Activated CD4-positive, alpha-beta T cell treated with anti-CD3 and anti-CD28 coated beads, Interleukin-2, amount 50 U/mL, for 16 hours (primary cell): ENCODE measurements at regions not wholly inside any gene's neighbourhood (a gene's known extent, or its start where the extent isn't known, plus 50 kb on each side); places are given as distances from the start of the nearest gene placed in this dataset.
A peak's percentile ranks its signal among the peaks of the same experiment; 100 is the strongest.

Experiments used
- DNase-seq: peaks from one replicate; pipeline ENCODE4 v3.0.0-alpha.2; 2020

DNA sequence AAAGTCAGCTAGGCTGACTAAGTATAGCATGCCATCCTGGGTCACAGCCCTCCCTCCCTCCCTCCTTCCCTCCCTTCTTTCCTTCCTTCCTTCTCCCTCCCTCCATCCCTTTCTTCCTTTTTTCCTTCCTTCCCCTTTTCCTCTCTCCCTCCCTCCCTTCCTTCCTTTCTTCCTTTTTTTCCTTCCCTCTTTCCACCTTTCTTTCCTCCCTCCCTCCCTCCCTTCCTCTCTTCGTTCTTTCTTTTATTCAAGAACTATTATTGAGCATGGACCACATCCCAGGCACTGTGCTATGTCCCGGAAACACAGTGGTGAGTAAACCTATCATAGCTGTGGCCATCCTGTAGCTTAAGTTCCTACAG, 106.2 kb upstream of the BACH2 start:
- DNase-seq, result no peak

DNA sequence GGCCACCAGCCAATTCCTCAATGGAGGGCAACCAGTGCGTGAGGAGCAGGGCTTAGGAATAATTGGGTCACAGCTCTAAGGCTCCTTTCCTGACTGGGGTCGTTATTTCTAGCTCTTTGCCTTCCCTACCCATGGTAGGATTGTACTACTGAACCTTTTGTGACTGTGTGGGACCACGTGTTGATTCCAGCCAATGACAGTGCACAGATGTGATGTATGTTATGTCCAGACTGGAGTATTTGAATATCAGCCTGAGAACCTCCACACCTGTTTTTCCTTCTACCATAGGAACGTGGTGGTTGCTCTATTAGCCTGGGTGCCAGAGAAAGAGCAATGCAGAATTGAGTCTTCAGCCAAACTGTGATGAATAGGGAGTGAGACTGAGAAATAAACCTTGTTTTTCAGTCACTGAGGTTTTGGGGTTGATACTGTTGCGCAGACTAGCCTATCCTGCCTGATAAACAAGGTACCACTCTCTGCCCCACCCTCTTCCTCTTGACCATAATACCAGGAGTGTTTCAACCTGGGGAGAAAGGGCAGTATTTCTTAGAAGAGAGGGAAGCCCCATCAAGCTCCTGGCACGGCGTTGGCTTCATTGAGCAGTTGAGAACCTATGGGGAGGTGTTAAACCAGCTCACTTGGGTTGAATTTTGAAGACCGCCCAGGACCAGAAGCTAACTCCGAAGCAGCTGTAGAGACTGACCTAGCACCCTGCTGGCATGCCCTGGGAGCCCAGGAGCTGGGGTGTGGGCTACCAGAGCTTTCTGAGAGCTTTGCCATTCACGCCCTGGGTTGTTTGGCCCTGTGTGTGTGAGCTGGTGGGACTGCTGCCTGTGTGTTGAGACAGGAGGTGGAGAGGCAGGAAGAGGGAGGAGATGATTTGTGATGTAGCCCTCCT, 105.5 kb upstream of the BACH2 start:
- DNase-seq, result peak; percentile 78

DNA sequence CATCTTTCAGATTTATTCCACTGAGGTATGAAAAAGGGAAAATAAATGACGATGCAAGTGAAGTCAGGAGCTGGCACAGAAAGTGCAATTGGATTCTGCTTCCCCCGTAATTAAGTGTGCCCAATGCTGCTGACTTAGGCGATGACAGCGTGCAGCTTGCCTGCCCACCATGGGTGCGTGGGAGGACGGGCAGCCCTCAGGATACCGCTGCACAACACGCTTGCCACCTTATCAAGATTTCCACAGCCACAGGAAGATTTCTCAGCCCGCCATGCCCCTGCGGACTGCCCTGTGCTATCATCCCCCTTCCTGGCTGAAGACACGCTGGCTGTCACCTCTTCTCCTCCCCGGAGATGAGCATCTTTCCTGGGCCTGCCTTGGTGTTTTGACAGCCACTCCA, 103.3 kb upstream of the BACH2 start:
- DNase-seq, result no peak

DNA sequence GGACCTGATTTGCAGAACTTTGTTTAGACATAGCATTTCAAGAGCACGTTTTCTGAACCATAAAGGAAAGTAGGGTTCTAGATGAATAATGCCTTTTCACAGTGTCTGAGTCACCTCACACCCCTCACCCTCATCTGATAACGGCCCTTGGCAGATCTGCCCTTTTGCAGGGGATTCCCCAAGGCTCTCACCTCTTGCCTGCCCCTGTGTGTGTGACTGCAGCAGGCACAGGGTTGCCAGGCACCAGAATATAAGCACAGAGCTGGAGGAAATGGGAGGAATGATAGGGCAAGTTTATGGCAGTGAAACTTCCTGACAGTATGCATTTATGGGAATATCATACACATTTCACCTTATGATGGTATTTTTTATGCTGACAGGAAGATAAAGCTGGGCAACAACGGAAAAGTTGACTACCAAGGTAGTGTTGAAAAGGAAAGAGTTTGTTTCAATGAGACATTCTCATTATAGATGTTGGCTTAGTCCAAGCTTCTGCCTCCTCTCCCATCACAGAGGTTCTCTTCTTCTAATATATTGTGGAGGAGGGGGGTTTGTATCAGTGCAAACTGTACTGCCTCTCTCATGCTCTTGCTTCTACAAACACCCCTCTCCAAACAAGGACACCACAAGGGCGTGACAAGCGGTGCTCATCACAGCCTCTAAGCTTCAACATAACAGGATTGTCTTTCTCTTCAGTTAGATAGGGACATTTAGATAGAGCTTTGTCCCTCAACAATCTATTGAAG, 101.5 kb upstream of the BACH2 start:
- DNase-seq, result peak; percentile 96

DNA sequence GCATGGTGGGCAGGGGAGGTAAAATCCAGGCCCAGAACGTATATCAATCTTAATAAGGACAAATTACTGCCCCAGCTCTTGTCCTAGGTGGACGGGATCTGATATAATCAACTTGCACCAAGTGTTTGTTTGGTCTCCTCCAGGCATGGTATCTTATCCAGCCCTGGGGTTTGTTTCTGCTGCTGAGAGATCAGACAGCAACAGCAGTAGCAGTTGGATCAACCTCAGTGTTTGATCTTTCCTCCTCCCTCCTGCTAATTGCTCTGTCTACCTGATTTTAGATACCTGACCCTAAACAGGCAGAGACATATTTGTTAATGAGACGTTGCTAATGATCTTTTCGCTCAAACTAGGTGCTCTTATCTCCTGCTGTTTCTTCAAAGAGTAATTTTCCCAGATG, 100.4 kb upstream of the BACH2 start:
- DNase-seq, result no peak

DNA sequence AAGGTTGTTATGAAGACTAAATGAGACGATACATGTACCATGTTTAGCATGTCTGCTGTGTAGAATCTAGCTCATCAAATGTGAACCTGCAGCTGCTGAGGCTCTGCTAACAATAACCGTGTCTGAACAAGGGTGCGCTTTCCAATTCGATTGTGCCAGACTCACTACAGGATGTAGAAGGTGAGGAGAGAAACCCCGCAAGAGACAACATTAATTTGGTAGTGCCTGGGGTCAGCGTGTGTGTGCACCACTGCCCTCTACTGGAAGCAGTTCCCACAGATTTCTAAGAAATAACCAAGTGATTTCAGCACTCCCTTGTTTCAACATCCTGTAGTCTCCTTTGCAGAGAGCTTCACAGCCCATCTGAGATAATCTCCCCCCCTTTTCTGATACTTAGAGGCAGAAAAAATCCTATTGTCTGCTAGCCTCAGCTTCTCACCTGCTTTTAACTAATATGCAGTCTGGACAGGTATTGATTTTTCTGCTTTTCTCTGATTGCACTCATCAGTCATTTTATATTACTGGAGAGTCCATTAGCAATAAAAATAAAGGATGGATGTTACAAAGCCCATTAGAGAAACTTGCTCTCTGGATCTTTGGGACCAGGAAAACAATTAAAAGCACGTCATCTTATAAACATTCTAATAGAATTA, 96.7 kb upstream of the BACH2 start:
- DNase-seq, result peak; percentile 78

DNA sequence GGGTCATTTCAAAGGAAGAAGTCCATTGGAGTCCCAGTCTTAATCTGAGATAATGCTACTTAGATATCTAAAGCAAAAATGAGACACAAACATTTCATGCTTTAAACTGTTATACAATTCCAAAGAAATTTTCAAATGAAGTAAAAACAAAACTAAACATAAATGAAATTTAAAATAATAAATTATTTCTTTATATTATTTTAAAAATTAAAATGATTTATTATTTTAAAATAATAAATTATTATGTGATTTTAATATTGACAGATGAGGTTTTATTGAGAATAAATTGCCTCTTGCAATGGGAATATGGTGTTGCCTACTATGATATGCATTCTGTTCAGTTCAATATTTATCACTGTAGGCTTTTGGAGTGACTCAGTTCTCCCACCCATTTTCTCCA, 93.7 kb upstream of the BACH2 start:
- no peak for DNase-seq

DNA sequence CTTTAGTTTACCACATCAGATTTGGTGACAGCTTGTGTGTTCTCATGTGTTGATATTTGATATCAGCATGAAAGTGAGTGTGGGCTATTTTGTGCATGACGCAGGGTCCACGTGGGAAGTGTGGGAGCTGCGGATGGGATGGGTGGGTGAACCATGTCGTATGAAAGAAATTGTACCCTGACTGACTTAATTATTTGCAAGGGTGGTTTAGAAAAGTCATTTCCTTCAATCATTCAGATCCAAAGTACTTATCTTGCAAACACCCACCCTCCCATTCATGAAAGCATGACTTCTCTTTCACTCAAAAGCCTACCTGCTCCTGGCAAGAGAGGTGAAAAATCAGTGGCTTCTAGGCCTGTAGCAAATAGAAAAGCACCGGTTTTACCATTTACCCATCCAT, 91.8 kb upstream of the BACH2 start:
- DNase-seq, result no peak

DNA sequence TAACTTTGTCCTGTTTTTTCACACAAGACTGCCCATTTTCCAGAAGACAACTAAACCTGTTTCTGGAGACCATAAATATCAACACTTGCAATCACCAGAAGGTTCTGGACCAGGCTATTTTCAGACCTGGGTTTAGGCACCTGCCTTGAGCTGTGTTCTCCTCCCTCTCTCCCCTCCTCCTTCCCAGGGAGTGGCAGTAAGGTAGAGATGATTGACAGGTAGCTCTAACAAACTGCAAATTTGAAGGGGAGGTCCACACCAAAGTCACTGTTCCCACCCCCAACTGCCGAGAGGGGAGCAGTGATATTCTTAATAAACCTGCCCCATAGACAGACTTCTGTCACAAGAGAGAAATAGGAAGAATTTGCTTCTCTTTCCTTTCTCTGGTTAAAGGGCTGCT, 91.2 kb upstream of the BACH2 start:
- no peak for DNase-seq

DNA sequence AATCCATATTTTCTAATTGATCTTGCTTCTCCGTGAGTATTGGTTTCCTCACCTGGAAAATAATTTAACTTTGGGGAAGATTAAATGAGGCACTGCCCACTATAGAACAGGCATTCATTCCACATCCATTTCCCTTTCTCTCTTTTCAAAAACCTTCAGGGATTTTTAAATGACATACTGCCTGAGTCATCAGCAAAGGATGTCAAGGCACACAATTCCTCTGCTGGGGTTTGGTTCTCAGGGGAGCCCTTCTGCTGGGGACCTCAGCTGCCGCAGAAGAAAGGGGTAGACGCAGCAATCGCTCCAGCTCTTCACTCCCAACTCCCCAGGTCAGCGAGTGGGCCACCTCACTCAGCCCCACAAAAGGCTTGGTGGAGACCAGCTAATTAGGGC, 90.7 kb upstream of the BACH2 start:
- DNase-seq, result no peak

DNA sequence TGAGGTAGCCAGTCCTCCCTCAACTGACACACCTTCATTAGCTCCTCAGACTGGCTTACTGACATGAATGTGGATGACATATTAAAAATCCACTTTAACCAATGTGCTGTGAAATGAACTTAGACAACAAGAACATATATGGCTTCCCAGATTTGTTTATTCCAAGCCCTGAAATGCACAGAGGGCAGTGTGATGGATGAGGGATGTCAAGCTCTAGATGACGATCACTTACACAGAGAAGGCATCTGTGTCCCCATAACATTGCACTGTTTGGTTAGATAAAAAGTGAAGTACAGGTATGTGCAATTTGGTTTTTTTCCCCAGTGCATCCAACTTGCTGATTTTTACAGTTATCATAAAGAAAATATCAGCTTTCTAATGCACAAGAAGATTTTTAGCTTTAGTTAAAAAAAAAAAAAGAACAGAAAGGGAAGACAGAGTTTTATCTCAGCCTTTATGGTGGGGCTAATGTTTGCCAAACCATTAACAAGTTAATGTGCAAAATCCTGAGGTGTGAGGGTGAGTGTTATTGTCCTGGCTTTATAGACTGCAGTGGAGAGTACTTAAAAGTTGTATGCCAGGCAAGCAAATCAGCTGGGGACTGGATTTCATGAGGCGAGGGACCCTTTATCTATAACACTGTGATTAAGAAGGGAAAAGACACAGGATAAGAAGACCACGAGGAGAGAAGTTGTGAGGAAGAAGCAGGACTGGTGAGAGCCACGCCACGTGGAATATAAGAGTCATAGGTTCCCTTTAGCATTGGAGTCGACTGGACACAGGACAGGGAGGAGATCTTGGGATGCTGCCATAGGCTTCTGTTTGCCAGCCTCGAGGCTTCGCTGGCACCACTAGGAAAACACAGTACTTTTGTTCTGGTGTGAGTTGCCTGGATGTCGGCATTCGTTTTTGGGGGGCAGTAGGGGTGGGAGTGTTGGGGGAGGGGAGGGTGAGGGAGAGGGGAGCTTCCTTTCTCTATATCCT, 90.0 kb upstream of the BACH2 start:
- no peak for DNase-seq

DNA sequence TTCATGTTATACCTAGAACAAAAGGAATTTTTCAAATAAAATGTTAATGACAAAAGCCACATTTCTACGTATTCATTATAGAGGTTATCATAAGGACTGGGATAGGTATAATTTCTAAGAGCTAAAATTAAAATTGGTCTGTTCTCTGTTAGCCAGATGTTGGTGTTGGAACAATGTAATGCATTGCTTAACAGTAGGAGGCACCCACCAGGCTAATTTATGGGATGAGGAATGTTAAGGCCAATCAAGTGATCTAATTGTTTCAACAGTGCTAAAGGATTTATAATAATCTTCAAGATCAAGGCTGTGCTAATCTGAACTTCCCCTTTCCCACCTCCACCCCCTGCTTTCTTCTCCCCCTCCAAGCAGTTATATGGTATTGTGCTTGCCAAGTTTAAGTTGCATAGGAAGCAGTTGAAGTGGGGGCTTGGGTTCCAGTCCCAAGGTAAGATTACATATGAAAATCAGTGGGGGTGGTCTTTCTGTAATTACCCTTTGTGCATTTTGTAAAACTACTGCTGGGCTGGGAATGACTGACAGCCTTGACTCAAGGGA, 89.2 kb upstream of the BACH2 start:
- DNase-seq, result no peak

DNA sequence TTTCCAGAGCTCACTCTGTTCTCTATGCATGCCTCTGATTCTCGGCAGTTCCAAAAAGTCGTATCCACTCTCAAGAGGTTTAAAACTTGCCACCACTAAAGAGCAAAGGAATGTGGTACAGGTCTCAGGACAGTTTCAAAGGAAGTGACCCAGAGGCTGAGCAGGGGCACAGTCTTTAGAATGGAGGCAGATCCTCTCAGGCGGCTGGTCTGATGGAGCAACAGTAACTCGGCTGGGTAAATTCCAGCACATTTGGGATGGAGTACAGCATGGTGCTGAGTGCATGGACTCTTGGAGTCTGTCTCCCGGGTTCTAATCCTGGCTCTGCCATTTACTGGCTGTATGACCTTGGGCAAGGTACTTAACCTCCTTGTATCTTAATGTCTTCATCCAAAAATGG, 88.1 kb upstream of the BACH2 start:
- DNase-seq, result no peak

DNA sequence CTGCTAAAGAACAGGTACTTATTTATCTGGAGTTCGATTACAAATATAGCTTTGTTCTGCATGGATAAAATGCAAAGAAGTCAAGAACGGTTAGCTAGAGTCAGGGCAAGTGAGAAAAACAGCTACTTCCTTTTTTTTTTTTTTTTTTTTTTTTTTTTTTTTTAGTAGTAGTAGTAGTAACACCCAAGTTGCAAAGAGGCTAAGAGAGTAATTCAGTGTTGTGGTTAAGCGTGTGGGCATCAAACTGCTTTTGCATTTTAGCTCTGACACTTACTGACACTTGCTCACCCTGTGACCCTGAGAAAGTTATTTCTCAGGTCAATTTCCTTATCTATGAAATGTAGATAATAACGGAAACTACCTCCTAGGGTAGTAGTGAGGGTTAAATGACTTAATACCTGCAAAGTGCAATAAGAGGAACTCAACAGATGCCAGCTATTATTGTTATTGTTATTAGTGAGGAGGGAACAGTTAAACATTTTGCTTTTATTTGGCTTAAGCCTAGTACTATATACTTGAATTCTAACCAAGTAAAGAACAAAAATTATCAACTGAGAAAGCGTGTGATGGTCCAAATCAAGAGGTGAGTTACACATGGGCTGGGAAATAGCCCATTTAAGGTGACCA, 86.7 kb upstream of the BACH2 start:
- peak; percentile 46 for DNase-seq

DNA sequence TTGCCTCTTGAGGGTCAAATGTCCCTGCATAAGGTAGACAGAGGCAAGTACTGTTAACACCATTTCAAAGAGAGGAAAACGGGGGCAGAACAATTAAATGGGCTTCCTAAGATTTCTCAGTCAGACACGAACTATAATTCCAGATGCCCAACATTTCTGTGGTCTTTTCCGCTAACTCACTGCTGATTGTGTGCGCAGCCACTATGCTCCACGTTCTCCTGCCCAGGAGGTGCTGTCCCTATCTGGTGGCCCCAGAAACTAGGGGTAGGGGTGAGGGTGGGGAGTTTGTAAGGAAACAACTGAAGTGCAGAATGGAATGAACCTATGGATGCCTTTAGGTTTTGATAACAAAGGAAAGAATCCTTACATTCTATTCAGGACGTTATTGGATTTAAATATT, 86.1 kb upstream of the BACH2 start:
- DNase-seq, result no peak

DNA sequence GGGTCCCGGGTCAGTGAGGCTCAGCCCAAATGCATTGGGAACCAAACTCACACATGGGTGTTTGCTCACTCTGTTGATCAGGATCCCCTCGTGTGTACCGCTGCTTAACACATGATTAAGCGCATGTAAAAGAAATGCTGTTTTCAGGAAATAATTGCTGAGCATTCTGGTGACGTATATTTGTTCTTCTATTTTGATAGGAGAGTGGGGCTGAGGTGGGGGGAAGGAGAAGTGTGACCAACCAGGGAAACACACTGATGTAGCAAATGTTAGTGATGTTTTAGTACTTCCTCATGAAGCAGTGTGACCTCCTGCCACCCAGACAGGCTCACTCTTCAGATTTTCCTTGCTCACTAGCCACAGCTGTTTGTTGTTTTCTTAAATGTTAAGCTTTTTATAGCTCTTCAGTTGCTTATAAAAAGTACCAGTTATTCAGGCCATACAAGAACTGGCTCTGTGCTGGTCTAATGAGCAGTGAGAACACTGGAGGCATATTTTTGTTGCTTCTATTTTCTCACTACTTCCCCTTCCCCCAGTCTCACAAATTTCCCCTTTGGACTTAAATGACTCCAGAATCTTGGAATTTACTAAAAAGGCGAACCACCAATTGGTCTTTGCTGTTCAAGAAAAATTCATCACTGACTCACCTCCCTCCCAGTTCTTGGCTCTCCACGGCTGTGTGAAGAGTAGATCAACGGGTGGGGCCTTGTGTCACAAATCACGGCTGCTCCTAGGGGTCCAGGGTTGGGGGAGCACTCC, 79.2 kb upstream of the BACH2 start:
- no peak for DNase-seq

DNA sequence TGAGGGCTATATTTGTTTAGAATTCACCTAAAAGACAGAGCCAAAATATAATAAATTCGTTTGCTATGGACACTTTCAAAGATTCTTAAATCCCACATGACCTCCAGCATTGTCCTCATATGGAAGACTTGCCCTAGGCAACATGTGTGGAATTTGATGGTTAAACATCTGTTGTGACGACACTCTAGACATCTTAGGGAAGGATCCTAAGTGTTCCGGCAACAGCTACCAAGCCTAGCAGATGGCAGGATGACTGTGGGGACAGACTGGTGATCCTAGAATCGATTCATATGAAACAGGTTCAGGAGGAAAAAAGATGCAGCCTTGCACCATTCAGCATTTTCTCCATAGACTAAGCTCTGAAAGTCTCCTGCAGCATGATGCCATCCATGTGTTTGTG, 77.6 kb upstream of the BACH2 start:
- DNase-seq, result no peak

DNA sequence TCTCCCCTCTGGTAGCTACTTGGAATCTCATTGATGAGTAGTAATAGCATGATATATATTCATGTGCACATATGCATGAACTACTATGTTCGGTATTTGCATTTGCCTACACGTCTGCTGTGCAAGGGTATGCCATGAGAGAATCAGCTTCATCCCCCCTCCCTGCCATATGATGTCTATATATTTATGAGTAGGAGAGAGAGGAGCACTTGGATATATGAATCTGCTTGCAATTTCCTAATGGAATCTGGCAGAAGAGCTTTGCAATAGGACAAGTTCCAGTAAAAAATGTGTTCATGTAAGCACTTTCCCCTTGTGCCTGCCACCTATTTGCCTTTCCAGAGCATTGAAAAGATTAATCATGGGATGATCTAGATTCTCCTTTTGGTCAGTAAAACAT, 76.2 kb upstream of the BACH2 start:
- no peak for DNase-seq

DNA sequence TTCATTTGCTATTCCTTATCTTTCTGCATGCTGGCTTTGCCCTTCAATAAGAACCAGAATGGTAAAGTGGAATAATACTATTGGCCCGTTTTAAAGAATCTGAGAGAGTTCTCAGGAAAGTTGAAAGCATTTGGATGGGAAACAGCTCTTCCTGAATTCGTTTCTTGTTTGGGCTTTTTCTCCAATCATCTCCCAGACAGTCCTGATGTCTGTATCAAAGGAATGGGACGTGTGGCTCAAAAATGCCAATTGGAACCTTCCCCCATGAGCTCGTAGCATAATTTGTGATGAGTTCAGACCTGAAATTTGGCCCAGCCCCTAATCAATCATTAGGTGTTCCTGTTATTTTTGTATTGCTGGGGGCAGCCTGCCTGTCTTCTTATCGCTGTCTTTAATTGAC, 75.8 kb upstream of the BACH2 start:
- no peak for DNase-seq

DNA sequence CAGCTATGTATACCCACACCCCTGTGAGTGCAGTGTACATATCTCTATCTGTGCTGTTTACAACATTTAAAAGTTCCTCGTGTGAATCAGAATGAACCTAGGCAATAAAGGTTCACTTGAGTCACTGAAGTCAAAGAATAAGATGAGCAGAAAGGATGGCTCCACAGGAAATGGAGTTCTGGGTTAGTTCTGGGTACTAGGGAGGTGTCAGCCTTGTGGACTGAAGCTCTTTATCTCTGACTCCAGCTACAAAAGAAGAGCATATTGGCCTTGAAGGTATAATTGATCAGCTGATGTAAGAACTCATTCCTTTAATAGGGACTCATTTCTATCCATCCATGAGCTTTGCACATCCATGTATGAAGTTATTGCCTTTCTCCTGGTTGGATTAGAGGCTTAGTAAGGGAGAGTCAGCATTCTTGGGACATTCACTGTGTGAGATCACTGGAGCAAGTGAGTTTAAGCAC, 73.9 kb upstream of the BACH2 start:
- peak; percentile 49 for DNase-seq

DNA sequence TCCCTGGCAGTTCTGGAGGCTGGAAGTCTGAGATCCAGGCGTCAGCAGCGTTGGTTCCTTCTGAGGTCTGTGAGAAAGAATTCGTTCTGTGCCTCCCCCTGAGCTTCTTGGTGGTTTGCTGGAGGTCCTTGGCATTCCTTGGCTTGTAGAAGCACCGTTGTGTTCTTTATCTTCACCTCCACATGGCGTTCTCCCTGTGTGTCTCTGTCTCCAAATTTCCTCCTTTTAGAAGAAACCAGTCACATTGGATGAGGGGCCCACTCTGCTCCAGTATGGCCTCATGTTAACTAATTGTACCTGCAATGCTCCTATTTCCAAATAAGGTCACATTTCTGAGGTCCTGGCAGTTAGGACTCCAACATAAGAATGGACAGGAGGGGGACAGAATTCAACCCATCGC, 73.0 kb upstream of the BACH2 start:
- no peak for DNase-seq
